ENCODE measurements at regions not wholly inside any gene's neighbourhood (a gene's known extent, or its start where the extent isn't known, plus 50 kb on each side); places are given as distances from the start of the nearest gene placed in this dataset.

DNA sequence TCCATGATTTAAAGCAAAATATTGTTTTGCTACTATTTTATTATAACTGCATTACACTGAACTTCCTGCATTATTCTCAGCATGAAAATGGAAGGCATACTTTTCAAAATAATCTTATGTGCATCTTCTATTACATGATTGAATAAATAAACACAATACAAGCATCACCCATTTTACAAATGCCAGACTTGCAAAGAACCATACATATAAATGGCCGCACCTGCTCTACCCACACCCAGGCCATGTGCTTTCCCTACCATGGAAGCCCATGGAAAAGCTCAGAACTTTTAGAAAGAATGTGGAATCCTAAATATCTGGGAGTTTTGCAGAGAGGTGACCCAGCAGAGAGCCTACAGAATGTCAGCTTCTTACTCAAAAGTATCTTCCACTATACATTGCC, 127.2 kb downstream of the SHOX2 start:
- TF ChIP-seq POLR2A (IDR thresholded peaks at IDR 0.05) (no peak), CTCF (IDR thresholded peaks at IDR 0.05) (no peak)
